ENCODE measurements at regions not wholly inside any gene's neighbourhood (a gene's known extent, or its start where the extent isn't known, plus 50 kb on each side); places are given as distances from the start of the nearest gene placed in this dataset.

DNA sequence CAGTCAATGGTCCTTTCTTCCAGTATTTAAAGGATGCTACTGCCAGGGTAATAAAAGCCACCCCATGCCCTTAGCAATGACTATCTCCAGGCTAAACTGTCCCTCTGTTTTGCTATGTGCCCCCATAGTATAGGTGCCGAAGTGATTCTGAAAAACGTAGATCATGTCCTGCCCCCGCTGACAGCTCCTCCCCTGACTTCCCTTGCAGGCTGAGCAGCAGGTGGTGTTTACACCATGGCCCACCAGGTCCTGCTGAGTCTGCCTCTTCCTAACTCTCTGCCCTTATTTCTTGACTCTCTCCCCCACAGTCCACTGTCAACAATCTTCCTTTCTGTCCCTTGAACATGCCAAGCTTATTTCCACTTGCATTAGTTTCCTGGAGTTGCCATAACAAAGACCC lies 352.5 kb upstream of the TSHZ2 start:
- no peak for DNase-seq

DNA sequence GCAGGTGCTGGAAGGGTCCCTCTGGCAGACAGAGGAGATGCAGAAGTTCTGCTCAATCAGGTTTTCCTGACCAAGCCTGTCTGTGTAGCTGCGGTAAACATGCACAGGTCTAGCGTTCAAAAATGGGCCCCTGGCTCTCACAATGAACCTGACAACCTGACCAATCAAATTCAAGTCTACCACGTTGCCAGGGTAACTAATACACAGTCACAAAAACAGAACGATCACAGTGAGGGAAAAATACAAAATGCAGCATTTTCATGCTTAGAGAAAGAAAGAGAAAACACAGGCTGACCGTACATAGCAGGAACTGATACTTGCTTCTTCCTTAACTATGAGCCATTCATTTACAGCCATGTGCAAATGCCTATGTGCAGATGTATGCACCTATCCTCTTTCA lies 353.1 kb upstream of the TSHZ2 start:
- peak; percentile 10 for DNase-seq

DNA sequence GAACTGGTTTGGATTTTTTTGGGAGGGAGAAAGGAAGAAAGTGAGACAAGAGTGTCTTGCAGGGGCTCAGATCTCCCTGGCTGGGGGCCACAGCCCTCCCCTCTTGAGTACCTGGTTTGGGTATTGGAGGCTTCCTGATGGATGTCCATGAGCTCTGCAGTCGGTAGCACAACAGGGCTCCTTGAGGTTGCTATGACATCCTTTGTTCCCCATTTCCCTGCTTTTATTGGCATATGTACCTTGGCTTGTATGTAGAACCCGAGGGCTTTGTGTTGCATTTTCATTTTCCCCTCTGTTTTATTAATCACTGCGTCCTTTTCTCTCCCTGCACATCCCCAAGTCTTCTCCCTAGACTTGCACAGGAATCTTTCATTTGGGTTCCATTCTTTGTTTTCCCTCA lies 355.5 kb upstream of the TSHZ2 start:
- DNase-seq: no peak

DNA sequence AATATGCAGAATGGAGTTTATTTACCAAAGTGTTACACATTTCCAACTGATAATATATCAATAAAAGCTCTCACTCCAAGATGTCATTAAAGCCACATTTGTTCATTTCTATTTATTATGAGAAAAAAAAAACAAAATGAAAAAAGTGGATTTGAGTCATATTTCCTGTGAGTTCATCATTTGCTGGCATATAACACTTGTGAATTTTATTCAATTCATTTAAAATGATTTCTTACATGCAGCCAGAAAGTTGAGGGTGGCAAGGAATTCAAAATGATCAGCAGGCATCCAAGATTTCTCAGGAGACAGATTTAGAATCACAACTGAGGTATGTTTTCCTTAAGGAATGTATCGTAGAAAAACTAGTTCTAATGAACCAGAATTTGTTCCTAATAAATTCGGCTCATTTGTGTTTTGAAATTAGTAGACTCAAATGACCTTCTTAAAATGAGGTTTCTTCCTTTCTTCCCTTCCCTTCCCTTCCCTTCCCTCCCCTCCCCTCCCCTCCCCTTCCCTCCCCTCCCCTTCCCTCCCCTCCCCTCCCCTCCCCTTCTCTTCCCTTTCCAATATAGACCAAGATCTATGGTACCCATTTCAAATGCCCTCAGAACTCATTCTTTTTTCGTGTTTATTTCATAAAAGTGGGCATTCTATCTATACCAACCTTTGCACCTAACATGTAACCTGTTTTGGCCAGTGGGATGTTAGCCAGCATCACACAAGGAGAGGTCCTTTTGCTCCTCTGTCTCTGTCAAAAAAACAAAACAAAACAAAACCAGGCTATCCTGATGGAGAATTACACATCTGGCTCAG lies 357.9 kb upstream of the TSHZ2 start:
- DNase-seq: no peak

DNA sequence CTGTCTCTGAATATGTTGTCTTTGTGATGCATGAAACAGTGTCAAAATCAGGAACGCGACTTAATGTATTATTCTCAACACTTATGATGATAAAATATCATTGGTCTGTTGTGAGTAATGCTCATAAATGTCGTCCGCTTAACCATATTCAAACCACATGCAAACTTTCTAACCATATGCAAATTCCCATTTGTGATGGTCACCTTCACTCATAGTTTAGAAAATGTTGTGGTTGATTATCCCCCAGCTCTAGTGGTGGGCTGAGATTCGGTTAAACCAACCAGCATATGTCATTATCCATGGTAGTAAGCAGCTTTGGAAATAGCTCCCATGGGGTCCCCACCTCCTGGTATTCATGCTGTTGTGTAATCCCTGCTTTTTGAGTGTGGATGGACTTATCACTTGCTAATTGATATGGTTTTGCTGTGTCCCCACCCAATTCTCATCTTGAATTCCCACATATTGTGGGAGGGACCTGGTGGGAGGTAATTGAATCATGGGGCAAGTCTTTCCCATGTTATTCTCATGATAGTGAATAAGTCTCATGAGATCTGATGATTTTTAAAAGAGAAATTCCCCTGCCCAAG lies 360.0 kb upstream of the TSHZ2 start:
- DNase-seq: no peak

DNA sequence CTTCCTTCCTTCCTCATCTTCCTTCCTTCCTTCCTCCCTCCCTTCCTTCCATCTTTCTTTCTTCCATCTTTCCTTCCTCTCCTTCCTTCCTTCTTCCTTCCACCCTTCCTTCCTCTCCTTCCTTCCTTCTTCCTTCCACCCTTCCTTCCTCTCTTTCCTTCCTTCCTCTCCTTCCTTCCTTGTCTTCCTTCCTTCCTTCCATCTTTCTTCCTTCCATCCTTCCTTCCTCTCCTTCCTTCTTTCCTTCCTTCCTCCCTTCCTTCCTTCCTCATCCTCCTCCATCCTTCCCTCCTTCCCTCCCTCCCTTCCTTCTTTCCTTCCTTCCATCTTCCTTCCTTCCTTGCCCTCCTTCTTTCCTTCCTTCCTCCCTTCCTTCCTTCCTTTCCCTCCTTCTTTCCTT lies 361.4 kb upstream of the TSHZ2 start:
- DNase-seq: no peak

DNA sequence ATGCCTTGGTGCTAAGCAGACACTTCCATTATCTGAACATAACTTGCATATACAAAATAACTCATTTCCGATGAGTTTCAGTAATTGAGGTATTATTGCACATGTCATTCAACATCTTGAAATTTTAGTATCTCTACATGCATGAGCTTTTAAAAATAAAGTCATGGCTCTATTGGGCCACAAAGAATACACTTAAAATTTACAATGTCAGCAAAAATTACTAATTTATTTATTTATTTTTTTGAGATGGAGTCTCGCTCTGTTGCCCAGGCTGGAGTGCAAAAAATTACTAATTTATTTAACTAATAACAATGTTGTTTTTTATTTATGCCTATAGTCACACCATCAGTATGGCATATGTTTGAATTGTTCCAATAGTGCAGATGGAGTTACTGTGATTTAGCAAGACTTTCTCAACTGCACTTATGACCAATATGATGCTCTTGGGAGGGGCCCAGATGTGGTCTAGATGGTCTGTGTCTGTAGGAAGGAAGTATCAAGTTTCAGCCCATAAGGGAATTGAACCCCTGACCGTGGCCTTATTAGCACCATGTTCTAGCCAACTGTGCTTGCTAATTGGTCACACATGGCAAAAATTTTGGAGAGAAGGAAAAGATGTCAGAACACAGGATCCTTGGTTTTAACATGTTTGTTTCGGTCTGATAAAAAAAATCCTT lies 370.7 kb upstream of the TSHZ2 start:
- peak; percentile 60 for DNase-seq

DNA sequence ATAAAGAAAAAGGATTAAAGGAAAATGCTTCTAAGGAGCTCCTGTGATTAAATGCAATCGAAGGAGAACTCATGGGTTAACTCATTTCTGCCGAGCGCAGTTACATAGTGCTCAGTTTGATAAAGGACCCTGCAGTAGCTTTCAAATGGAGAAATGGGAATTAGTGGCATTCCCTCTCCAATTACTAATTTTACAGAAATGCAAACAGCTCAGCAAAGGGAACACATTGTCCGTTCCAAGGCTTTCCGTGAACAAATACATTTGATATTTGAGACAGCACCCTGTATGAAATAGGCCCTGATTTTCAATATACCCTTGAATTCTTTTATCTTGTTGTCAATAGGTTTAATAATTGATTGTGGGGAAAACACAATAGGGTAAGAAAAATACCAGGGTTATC lies 375.9 kb upstream of the TSHZ2 start:
- no peak for DNase-seq

DNA sequence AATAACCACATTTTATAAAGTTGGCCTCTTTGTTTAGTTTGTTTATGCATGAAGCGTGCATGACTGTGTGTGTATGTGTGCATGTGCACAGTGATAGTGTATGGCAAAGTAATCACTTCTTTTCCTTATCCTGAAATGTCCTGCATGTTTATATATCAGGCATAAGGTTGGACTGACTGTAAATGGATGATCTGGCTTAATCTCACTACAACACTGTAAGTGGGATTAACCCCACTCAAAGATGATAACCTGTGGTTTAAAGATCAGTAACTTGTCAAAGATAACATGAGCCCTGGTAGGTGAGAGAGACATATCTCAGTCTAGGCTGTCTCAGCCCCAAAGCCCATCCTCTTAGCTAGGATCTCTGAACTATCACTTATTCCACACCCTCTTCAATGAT lies 376.6 kb upstream of the TSHZ2 start:
- DNase-seq: no peak

DNA sequence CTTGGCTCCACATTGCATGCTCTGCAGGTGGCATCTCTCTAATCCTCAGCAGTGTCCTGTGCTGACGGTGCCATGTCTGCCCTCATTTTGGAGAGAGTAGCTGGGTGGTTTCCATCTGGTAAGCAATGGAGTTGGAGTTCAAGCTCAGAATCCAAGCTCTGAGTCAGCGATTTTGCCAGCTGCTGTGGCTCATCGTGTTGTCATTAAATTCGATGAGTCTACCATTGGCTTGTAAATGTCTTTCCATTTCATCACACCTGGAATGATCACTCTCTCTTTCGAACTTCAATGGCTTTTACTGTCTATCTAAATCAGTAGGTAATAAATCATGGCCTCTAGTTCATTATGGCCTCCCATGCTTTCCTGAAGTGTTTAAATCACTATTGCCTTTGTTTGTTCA lies 378.5 kb upstream of the TSHZ2 start:
- no peak for DNase-seq

DNA sequence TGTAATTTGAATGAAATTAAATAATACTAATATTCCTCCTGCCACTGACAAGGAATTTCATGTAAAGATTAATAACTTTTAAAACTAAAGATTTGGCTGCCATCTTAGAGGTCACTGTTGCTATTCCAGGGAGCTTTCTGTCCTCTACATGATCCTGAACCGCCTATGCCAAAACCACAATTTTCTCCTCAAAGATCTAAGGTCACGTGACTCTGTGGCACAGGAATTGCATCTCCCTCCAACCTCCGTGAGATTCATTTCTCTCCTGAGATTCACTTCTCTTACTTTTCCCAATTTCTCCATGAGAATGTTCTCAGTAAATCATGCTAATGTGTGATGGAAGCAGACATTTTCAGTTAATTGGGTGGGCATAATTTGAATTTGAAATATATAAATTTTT lies 379.6 kb upstream of the TSHZ2 start:
- no peak for DNase-seq

DNA sequence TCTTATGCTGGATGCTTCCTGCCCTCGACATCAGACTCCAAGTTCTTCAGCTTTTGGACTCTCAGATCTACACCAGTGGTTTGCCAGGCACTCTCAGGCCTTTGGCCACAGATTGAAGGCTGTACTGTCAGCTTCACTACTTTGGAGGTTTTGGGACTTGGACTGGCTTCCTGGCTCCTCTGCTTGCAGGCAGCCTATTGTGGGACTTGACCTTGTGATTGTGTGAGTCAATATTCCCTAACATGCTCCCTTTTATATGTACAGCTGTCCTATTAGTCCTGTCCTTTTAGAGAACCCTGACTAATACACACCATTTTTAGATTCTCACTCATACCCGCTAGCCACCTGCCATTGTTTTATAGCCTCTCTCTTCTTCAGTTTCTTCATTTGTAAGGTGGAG lies 382.1 kb upstream of the TSHZ2 start:
- no peak for DNase-seq

DNA sequence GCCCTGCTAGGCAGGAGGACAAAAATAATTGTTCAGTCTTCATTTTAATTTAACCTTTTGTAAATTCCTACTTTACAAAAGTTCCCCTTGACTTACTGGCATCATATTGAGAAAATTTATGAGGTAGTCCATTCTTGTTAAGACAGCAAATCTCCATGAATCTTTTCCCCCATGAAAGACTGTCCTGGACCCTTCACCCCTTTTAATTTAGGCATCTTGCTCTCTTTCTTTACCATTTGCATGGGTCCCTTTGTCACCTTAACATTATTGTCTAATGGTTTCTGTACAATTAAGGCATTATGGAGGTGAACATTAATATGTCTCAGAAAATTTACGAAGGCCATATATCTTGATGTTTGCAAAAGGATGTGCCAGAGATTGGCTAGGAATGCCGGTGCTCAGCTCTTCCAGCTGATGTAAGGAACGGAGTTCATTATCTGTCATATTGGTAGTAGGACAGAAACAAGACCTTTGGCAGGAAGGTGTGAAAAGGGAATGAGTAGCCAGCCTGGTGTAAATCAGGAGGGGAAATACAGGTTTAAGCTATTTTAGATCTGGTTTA lies 382.8 kb upstream of the TSHZ2 start:
- DNase-seq: no peak

DNA sequence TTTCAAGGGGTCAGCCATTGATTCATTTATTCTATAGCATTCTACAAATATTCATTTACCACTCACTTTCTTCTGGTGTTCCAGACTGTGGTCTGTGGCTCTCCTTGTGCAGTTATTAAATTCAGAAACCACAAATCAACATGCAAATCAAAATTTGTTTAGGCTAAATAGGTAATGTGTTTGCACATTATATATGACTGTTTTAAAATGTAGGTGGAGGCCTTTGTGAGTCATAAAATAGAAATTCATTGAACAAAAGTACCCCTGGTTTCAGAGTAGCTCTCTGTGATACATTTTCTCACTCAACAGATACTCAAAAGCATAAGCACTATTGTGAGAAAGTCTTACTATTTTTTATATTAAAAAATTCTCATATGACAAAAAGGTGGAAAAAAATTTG lies 385.5 kb upstream of the TSHZ2 start:
- no peak for DNase-seq

DNA sequence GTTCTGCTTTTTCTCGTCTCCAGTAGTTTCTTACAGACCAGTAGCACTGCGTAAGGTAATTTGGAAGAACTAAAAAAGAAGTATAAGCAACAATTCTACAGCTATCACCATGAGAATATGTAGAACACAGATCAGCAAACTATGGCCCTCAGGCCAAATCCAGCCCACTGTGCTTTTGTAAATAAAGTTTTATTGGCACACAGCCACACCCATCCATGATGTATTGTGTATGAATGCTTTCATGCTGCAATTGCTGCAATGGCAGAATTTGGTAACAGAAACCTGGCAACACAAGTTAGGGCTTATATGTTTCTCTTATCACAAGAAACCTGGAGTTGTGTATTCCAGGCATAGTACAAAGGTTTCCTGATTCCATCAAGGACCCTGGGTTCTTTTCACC lies 386.8 kb upstream of the TSHZ2 start:
- DNase-seq: no peak

DNA sequence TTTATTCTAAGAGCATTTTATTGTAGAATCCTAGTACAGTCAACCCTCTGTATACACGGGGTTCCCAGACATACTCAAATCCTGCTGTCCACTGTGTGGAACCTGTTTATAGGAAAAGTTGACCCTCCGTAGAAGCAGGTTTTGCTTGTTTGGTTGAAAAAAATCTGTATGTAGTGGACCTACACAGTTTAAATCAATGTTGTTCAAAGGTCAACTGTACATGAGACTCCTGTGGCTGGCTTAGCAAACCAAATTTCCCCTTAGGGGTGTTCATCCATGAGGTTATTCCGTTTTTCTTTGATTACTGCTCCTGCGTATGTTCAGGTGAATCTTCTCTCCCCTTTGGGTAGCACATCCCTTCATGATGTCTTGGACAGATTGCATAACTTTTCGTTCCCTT lies 387.0 kb upstream of the ZFP64 start:
- no peak for DNase-seq

DNA sequence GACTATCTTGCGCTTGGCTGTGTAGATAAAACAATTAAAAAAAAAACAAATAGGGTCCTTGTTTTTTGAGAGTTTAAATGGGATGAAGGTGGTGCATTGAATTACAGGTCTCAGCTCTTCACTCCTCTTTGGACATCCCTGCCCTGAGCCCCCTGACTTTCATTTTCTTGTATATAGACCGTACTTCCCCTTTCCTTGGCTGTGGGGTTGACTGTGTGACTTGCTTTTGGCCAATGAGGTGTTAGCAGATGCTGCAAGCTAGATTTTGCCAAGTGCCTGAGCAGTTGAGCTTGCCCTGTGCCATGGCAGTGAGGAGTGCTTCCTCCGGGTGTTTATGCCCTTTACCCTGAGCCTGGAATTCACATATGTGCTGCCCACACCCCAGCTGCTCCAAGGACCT lies 386.1 kb upstream of the ZFP64 start:
- peak; percentile 72 for DNase-seq

DNA sequence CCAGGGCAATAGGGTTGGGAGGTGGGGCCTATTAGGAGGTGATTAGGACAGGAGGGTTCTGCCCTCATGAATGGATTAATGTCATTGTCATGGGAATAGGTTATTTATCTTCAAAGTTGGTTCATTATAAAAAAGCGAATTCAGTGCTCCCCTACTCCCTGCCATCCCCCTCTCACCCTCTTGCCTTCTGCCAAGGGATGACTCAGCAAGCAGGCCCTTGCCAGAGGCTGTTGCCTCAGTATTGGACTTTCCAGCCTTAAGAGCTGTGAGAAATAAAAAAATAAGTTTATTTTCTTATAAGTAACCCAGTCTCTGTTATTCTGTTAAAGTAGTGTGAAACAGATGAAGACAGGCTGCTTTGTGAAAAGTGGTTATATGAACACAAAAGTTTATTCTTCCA lies 381.1 kb upstream of the ZFP64 start:
- DNase-seq: no peak

DNA sequence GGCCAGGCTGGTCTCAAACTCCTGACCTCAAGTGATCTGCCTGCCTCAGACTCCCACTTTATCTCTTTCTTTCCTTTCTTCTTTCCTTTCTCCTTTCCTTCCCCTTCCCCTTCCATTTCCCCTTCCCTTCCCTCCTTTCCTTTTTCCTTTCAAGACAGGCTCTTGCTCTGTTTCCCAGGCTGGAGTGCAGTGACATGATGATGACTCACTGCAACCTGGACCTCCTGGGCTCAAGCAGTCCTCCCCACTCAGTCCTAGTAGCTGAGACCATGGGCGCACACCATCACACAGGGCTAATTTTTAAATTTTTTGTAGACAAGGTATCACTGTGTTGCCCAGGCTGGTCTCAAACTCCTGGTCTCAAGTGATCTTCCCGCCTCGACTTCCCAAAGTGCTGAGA lies 377.6 kb upstream of the ZFP64 start:
- DNase-seq: no peak

DNA sequence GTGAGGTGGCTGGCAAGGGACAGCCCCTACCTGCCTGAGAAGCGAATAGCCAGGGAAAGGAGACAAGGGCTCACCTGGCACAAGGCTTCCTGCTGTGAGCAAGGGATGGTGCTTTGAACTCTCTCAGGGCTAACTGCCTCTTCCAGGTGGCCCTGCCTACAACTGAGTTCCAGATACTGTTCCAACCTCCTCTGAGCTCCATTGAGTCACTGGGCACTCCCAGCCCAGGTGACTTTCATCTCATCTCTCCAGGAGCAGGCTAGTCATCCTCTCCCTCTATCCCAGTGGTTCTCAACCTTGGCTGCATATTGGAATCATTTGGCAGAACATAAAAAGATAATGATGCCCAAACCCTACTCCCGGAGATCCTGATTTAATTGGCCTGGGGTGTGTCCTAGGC lies 374.0 kb upstream of the ZFP64 start:
- DNase-seq: no peak

DNA sequence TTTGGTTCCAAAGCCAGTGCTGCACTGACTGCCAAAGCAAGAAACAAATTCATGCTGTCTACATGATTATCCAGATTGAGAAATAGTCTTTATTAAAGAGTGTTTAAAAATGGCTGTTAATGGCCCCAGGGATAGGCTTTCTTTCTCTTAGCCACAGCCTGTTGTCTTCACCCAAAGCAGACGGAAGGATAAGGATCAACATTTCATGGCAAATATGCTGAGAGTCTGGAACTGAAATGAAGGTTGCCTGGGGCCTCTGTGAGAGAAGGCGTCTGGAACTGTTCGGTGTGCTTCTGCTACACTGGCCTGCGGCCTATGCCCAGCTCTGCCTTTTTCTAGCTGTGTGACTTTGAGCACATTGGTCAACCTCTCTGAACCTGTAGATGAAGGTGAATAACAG lies 373.0 kb upstream of the ZFP64 start:
- no peak for DNase-seq

DNA sequence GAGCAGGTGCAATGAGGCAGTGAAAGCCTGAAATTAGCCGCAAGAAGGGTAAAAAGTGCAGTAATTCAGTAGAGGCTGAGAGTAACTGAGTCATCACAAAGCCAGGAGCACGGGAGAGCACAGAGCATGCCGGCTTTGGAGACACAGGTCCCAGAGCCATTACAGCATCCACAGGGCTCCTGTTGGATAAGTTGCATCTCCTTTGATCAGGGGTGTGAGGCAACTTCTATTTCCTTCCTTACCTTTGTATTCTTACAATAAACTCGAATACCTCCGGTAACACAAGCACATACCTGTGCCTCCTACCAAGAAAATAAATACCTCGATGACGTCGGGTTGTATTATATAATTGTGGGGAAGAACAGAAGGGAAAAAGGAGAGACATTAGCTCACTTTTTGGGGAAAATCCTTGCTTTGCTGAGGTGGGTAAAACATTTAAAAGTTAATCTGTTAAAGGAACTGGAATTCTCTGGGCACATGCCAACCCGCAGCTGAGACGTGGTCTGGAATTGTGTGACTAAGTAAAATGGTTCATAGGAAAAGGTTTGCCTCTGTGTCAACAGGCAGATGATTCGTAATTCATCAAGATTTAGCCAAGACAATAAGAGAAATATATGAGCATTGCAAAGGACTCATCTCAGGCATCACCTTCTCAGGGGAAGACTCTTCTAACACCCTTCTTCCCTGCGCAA lies 360.7 kb upstream of the ZFP64 start:
- DNase-seq: no peak

DNA sequence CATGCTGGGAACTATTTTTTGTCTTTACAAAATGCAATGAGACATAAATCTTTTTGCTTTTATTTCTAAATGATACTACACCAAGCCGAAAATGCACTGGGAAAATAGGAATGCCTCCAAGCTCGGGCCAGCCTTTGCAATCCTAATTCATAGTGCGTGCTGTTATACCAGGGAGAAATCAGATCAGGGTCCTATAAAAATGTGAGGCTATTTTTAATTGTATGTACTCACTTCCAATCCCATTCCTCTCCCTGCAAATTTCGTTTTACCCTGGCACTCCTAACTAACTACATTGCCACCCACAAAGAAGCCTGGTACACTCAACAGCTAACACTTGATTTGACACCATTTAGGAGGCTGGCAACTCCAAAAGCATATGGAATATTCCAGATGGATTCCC lies 350.6 kb upstream of the ZFP64 start:
- no peak for DNase-seq

DNA sequence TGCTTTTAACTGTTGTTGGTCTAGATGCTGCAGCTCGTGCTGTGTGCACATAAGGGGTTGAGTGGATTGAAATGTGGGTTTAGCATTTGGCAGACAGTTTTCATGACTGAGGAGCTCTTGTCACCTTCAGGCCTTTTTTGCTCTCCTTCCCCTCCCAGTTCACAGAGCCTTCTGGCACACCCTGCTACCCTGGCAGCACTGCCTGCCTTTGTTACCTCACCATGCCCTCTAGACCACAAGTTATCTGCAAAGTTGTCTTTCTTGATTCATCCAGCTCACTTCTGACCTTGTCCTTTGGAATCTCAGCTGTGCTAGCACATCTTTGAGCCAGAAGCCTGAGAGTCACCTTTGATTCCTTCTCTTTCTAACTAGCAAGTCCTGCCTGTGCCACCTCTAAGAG lies 348.9 kb upstream of the ZFP64 start:
- no peak for DNase-seq
